Astrocyte (in vitro differentiated cells and primary cell): ENCODE measurements at regions not wholly inside any gene's neighbourhood (a gene's known extent, or its start where the extent isn't known, plus 50 kb on each side); places are given as distances from the start of the nearest gene placed in this dataset.

ENCODE experiments used
- CTCF ChIP-seq: IDR thresholded peaks from 2 replicates; pipeline ENCODE4 v1.5.1; 2011; ENCODE audit warnings: low read depth, mild to moderate bottlenecking, inconsistent platforms, low read length, moderate library complexity; ENCODE audit not compliant: insufficient read depth
- EZH2 ChIP-seq: IDR thresholded peaks from 2 replicates; pipeline ENCODE4 v1.6.1; 2012; ENCODE audit warnings: mild to moderate bottlenecking, low read length, inconsistent platforms; ENCODE audit not compliant: insufficient read depth

GRCh38 chr16:64858076-64858475, 263.8 kb downstream of the CDH11 start:
- TF ChIP-seq CTCF (no peak), EZH2 (no peak)
